Type B pancreatic cell (in vitro differentiated cells): ENCODE measurements at regions not wholly inside any gene's neighbourhood (a gene's known extent, or its start where the extent isn't known, plus 50 kb on each side); places are given as distances from the start of the nearest gene placed in this dataset.

Experiments used
- DNase-seq: peaks from one replicate; pipeline ENCODE4 v3.0.0; 2021; ENCODE audit warnings: mixed read lengths; ENCODE audit not compliant: unreplicated experiment; ENCODE audit errors: extremely low spot score
- H3K27ac Mint-ChIP-seq: 2 replicates; pipeline ENCODE4 v1.8.0; 2021; ENCODE audit warnings: mild to moderate bottlenecking, mixed read lengths
- H3K27me3 Mint-ChIP-seq: 2 replicates; pipeline ENCODE4 v1.8.0; 2021; ENCODE audit warnings: mixed read lengths
- H3K36me3 Mint-ChIP-seq: 2 replicates; pipeline ENCODE4 v1.8.0; 2021; ENCODE audit warnings: mixed read lengths
- H3K4me1 Mint-ChIP-seq: one replicate; pipeline ENCODE4 v1.8.0; 2021; ENCODE audit warnings: mixed read lengths; ENCODE audit not compliant: unreplicated experiment
- H3K4me3 Mint-ChIP-seq: 2 replicates; pipeline ENCODE4 v1.8.0; 2021; ENCODE audit warnings: mild to moderate bottlenecking, mixed read lengths
- H3K9me3 Mint-ChIP-seq: 2 replicates; pipeline ENCODE4 v1.8.0; 2021; ENCODE audit warnings: mixed read lengths
- TF ChIP-seq, protein P1 (sequence below): fragments of 200-600 bp; sonication (generic); conservative IDR thresholded peaks from 2 replicates; pipeline ENCODE4 v1.5.0; 2021; ENCODE audit warnings: antibody characterized with exemption, mild to moderate bottlenecking

DNA sequence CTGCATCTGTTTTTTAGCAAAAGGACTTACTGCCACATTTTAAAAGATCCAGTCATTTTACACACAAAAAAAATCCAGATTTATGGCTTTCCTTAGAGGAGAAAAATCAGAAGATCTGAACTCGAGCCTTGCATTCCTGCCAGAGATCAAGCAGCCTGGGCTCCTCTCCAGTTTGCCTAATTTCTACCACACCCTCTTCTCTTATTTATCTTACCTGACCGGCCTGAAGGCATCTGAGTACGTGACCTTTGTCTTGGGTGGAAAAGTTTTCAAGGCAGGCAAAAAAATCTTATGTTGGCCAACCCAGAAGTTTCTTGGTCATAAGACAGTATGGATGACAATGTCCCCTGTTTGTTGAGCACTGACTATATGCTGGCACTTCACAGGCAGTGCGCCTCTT, 60.3 kb downstream of the CHRD start:
- H3K36me3 Mint-ChIP-seq: no peaks in the 10 kb centered on the region
- peaks cover 12% of the 10 kb centered on the region for H3K4me1 Mint-ChIP-seq
- TF ChIP-seq, protein P1, sequence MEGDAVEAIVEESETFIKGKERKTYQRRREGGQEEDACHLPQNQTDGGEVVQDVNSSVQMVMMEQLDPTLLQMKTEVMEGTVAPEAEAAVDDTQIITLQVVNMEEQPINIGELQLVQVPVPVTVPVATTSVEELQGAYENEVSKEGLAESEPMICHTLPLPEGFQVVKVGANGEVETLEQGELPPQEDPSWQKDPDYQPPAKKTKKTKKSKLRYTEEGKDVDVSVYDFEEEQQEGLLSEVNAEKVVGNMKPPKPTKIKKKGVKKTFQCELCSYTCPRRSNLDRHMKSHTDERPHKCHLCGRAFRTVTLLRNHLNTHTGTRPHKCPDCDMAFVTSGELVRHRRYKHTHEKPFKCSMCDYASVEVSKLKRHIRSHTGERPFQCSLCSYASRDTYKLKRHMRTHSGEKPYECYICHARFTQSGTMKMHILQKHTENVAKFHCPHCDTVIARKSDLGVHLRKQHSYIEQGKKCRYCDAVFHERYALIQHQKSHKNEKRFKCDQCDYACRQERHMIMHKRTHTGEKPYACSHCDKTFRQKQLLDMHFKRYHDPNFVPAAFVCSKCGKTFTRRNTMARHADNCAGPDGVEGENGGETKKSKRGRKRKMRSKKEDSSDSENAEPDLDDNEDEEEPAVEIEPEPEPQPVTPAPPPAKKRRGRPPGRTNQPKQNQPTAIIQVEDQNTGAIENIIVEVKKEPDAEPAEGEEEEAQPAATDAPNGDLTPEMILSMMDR: no peak
- H3K27me3 Mint-ChIP-seq: peaks cover 9% of the 10 kb centered on the region
- DNase-seq: no peak
- H3K27ac Mint-ChIP-seq: peak overlapping the region; percentile 81
- peaks cover 5% of the 10 kb centered on the region for H3K9me3 Mint-ChIP-seq
- H3K4me3 Mint-ChIP-seq: peak overlapping the region; percentile 67

DNA sequence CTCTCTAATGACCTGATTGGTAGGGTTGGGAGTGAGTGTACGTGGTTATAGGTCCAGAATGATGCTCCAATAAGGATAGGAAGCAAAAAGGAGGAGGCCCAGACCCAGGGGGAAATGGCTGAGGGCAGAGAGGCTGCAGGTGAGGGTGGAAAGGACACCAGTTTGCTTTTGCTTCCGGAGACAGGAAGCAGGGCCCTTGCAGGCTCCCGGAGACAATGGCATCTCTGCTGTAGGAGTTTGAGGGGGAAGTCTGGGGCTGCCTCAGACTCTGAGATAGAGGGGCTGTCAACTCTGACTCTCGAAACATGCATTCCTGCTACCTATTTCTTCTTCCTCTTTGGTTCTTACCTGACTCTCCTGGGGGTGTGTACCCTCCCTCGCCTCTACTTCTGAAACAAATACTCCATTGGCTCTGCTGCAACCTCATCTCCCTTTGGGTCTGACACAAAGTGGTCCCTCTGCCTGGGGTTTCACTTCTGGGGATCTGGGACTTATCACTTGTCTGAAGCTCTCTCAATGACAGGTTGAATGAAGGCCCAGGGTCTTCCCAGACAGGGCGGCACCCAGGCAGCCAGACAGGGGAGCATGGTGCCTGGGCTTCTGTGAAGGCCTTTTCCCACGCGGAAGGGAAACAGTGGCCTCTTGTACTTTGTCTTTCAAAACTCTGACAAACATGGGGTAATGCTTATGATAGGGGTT, 61.5 kb downstream of the CHRD start:
- Mint-ChIP-seq H3K36me3 (no peaks in the 10 kb centered on the region), H3K4me1 (peaks cover 12% of the 10 kb centered on the region), H3K27ac (peak overlapping the region; percentile 78), H3K27me3 (peaks cover 6% of the 10 kb centered on the region), H3K9me3 (peaks cover 5% of the 10 kb centered on the region), H3K4me3 (no peak overlapping the region)
- TF ChIP-seq, protein P1: no peak
- DNase-seq: no peak

DNA sequence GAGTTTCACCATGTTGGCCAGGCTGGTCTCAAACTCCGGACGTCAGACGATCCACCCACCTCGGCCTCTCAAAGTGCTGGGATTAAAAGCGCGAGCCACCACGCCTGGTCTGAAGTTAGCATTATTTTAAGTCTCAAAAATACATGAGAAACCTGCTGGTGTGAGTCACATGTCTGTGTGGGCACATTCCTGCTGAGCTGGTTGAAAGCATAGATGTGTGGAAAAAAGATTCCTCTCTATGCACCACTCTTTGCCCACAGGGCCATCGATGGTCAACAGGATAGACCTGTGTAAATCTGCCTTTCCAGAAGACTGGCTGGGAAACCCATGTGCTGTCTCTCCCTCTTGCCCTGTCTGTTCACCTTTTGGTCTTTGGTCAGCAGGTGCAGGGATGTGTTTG, 63.5 kb downstream of the CHRD start:
- peaks cover 5% of the 10 kb centered on the region for H3K9me3 Mint-ChIP-seq
- peaks cover 6% of the 10 kb centered on the region for H3K27me3 Mint-ChIP-seq
- H3K4me3 Mint-ChIP-seq: no peak overlapping the region
- TF ChIP-seq, protein P1: no peak
- no peaks in the 10 kb centered on the region for H3K36me3 Mint-ChIP-seq
- no peak for DNase-seq
- peaks cover 12% of the 10 kb centered on the region for H3K4me1 Mint-ChIP-seq
- peak overlapping the region; percentile 88 for H3K27ac Mint-ChIP-seq

DNA sequence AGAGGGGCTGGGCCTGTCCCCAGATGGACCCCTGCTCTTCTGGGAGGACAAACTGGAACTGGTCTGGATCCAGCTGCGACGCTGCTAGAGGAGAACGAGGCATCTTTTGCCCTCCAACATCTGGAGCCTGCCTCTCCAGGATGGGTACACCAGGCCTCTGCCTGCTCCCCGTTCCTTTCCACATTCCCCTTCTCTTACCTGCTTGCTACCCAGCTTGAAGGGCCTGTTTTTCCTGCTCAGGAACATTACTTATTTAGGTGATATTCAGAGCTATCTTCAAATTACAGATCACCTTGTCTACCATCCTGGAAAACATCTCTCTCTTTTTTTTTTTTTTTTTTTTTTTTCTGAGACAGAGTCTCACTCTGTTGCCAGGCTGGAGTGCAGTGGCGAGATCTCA, 64.0 kb downstream of the CHRD start:
- H3K9me3 Mint-ChIP-seq: peaks cover 5% of the 10 kb centered on the region
- peaks cover 12% of the 10 kb centered on the region for H3K4me1 Mint-ChIP-seq
- TF ChIP-seq, protein P1: no peak
- no peak for DNase-seq
- H3K4me3 Mint-ChIP-seq: no peak overlapping the region
- H3K36me3 Mint-ChIP-seq: no peaks in the 10 kb centered on the region
- peaks cover 6% of the 10 kb centered on the region for H3K27me3 Mint-ChIP-seq
- peak overlapping the region; percentile 88 for H3K27ac Mint-ChIP-seq

DNA sequence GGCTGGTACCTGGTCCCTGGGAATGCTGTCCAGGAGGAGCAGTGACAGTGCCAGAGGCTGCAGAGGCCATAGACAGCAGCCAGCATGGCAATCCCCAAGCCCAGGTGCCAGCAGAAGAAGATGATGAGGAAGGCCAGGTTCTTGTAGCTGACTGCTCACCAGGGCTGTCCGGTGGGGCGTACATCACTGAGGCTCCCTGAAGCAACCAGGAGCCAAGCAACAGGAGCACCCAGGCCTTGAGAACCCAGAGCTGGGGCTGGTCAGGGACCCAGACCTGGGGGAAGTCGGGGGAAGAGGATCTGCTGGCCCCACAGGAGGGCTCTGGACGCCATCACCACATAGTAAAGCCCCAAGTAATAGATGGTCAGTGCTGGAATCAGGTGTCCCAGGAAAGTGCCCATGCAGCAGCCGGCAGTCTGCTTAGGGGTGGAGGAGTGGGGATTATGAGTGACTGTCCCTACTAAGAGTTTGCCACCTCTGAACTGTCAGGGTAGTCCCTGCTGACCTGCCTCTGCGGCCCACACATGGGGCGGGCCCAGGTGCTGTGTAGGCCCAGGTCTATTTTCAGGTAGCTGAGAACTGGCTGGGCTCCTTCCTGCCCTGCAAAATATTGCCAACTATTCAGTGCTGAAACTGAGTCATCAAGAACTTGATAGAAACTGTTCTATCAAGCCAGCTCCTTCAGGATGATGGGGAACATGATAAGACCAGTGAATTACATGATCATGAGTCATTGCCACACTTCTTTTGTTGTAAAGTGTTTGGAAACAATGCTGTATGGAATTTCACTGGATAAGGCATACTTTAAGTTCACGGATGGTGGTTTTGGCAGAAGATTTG, 68.7 kb downstream of the CHRD start:
- Mint-ChIP-seq H3K27me3 (no peaks in the 10 kb centered on the region), H3K27ac (peak overlapping the region; percentile 31), H3K9me3 (no peaks in the 10 kb centered on the region), H3K4me1 (no peaks in the 10 kb centered on the region), H3K4me3 (no peak overlapping the region), H3K36me3 (no peaks in the 10 kb centered on the region)
- TF ChIP-seq, protein P1: no peak
- no peak for DNase-seq
